ENCODE measurements at regions not wholly inside any gene's neighbourhood (a gene's known extent, or its start where the extent isn't known, plus 50 kb on each side); places are given as distances from the start of the nearest gene placed in this dataset.

DNA sequence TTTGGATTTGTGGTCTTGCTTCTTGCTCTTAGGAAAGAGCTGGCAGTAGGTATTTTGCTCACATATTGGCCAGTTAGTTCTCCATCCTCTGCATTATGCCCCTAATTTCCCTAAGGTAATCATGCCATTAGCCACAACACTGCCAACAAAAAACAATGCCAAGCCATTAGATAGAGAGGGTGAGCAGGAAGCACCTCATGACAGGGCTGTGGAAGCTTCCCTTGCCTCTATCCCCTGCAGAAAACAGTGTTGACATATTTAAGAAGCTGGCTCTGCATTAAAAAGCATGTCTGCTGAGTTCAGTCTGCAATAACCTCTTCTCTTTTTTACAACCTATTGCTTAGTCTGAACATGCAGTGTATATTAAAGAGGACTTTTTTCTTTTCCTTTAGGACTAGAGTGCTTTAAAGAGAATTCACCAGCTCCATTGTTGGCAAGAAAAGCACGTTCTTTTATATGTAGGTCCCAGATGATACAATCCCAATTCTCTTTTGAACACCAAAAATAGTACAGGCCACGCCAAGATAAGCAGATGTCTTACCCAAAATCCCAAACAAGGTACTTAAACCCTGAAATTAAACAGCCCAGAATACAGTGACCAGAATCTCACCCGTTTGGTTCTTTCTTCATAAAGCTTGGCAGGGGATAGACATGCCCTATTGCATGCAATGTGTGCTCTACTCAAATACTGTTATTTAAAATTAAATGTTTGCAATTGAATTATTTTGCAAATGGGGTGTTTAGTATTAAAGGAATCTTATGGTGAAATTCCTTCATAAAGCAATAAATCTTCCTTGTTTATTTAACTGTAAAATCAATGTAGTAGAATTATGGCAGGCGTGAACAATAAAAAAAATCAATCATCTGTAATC, 93.7 kb upstream of the UBE3A start:
- TF ChIP-seq, protein P1, sequence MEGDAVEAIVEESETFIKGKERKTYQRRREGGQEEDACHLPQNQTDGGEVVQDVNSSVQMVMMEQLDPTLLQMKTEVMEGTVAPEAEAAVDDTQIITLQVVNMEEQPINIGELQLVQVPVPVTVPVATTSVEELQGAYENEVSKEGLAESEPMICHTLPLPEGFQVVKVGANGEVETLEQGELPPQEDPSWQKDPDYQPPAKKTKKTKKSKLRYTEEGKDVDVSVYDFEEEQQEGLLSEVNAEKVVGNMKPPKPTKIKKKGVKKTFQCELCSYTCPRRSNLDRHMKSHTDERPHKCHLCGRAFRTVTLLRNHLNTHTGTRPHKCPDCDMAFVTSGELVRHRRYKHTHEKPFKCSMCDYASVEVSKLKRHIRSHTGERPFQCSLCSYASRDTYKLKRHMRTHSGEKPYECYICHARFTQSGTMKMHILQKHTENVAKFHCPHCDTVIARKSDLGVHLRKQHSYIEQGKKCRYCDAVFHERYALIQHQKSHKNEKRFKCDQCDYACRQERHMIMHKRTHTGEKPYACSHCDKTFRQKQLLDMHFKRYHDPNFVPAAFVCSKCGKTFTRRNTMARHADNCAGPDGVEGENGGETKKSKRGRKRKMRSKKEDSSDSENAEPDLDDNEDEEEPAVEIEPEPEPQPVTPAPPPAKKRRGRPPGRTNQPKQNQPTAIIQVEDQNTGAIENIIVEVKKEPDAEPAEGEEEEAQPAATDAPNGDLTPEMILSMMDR (IDR thresholded peaks at IDR 0.05; ENCODE audit: insufficient read depth, low read length, poor library complexity, severe bottlenecking) = no peak
- no peak for TF ChIP-seq EZH2phosphoT487 (conservative IDR thresholded peaks at IDR 0.05; ENCODE audit: low read length)

Data from SU-DHL-6 (cell line).